ENCODE measurements at regions not wholly inside any gene's neighbourhood (a gene's known extent, or its start where the extent isn't known, plus 50 kb on each side); places are given as distances from the start of the nearest gene placed in this dataset.
A peak's percentile ranks its signal among the peaks of the same experiment; 100 is the strongest.

- ATAC-seq (no peak), DNase-seq (no peak)
- Histone ChIP-seq H3K27me3 (no peaks in the 10 kb centered on the region), H3K4me3 (no peak overlapping the region), H3K27ac (no peak overlapping the region), H3K9me3 (no peaks in the 10 kb centered on the region), H3K36me3 (no peaks in the 10 kb centered on the region), H3K4me1 (peaks cover 0 to 5% of the 10 kb centered on the region in 2 donors)
- intact Hi-C loops (cut with DNase I), result no loop called here
- no peak for TF ChIP-seq CTCF (IDR thresholded peaks at IDR 0.05)
Measured at GRCh38 chr5:159458217-159458711, 128.0 kb upstream of the IL12B start.

GRCh38 chr5:159459132-159459627 lies 128.9 kb upstream of the IL12B start:
- no peaks in the 10 kb centered on the region for H3K9me3 ChIP-seq
- H3K4me3 ChIP-seq, result no peak overlapping the region
- no peak for DNase-seq
- ATAC-seq, result no peak
- H3K36me3 ChIP-seq, result no peaks in the 10 kb centered on the region
- TF ChIP-seq CTCF (IDR thresholded peaks at IDR 0.05), result no peak
- H3K27ac ChIP-seq, result no peak overlapping the region
- H3K27me3 ChIP-seq, result no peaks in the 10 kb centered on the region
- peaks cover 0 to 5% of the 10 kb centered on the region in 2 donors for H3K4me1 ChIP-seq
- intact Hi-C loops (cut with DNase I), result no loop called here

- Histone ChIP-seq H3K27me3 (no peaks in the 10 kb centered on the region), H3K4me3 (no peak overlapping the region), H3K36me3 (no peaks in the 10 kb centered on the region), H3K9me3 (no peaks in the 10 kb centered on the region), H3K4me1 (peaks cover 0 to 5% of the 10 kb centered on the region in 2 donors), H3K27ac (no peak overlapping the region)
- ATAC-seq (no peak), DNase-seq (no peak)
- no peak for TF ChIP-seq CTCF (IDR thresholded peaks at IDR 0.05)
- intact Hi-C loops (cut with DNase I), result no loop called here
Measured at GRCh38 chr5:159459951-159460538, 129.8 kb upstream of the IL12B start.

GRCh38 chr5:159463590-159464321 lies 133.5 kb upstream of the IL12B start:
- DNase-seq (no peak), ATAC-seq (peak; percentile 30)
- Histone ChIP-seq H3K4me1 (peaks cover 0 to under 1% of the 10 kb centered on the region in 2 donors), H3K27ac (no peak overlapping the region), H3K27me3 (no peaks in the 10 kb centered on the region), H3K4me3 (no peak overlapping the region), H3K9me3 (no peaks in the 10 kb centered on the region), H3K36me3 (no peaks in the 10 kb centered on the region)
- intact Hi-C loops (cut with DNase I), result no loop called here
- no peak for TF ChIP-seq CTCF (IDR thresholded peaks at IDR 0.05)

GRCh38 chr5:159465604-159466003 lies 135.3 kb upstream of the IL12B start:
- Histone ChIP-seq H3K4me1 (no peaks in the 10 kb centered on the region), H3K4me3 (no peak overlapping the region), H3K27me3 (no peaks in the 10 kb centered on the region), H3K27ac (no peak overlapping the region), H3K36me3 (no peaks in the 10 kb centered on the region), H3K9me3 (no peaks in the 10 kb centered on the region)
- DNase-seq (no peak), ATAC-seq (peak; percentile 69)
- intact Hi-C loops (cut with DNase I), result no loop called here
- TF ChIP-seq CTCF (IDR thresholded peaks at IDR 0.05), result no peak
